SU-DHL-6 (cell line): ENCODE measurements at regions not wholly inside any gene's neighbourhood (a gene's known extent, or its start where the extent isn't known, plus 50 kb on each side); places are given as distances from the start of the nearest gene placed in this dataset.

ENCODE experiments used
- CTCF ChIP-seq: fragments of 200-600 bp; sonication (generic); IDR thresholded peaks from one replicate; pipeline ENCODE4 v1.5.1; 2017; ENCODE audit warnings: antibody characterized with exemption, mild to moderate bottlenecking, low read length, moderate library complexity; ENCODE audit not compliant: insufficient read depth, poor library complexity, severe bottlenecking
- EZH2phosphoT487 ChIP-seq: fragments of 200-600 bp; sonication (generic), shearing (Covaris generic); conservative IDR thresholded peaks from 2 replicates; pipeline ENCODE4 v1.6.1; 2018; ENCODE audit warnings: mild to moderate bottlenecking, antibody characterized with exemption, low read length, moderate library complexity, mixed read lengths

GRCh38 chr13:84607261-84608013 lies 725.2 kb upstream of the SLITRK1 start:
- TF ChIP-seq CTCF (no peak), EZH2phosphoT487 (no peak)
